HG03039 (cell line): ENCODE measurements at regions not wholly inside any gene's neighbourhood (a gene's known extent, or its start where the extent isn't known, plus 50 kb on each side); places are given as distances from the start of the nearest gene placed in this dataset.

Source experiments
- ATAC-seq: cut with Tn5 transposase; IDR thresholded peaks from one replicate; pipeline ENCODE4 v1.9.1; 2021; ENCODE audit warnings: mild to moderate bottlenecking, moderate library complexity; ENCODE audit not compliant: unreplicated experiment

GRCh38 chr18:54767098-54767497 lies 61.2 kb upstream of the RAB27B start:
- no peak for ATAC-seq

GRCh38 chr18:54769526-54770464 lies 58.5 kb upstream of the RAB27B start:
- ATAC-seq: no peak

GRCh38 chr18:54772056-54772455 lies 56.2 kb upstream of the RAB27B start:
- ATAC-seq: no peak

GRCh38 chr18:54774423-54774822 lies 53.9 kb upstream of the RAB27B start:
- ATAC-seq: no peak

GRCh38 chr18:54774981-54775665 lies 53.2 kb upstream of the RAB27B start:
- no peak for ATAC-seq

- no peak for ATAC-seq
Measured at GRCh38 chr18:54775686-54776085, 52.6 kb upstream of the RAB27B start.

- peak; percentile 92 for ATAC-seq
Measured at GRCh38 chr18:54776282-54776977, 51.8 kb upstream of the RAB27B start.

- ATAC-seq: no peak
Measured at GRCh38 chr18:54777118-54777791, 51.0 kb upstream of the RAB27B start.

GRCh38 chr18:54777989-54778388 lies 50.3 kb upstream of the RAB27B start:
- no peak for ATAC-seq
